Body of pancreas (tissue), 4 donors: ENCODE measurements at regions not wholly inside any gene's neighbourhood (a gene's known extent, or its start where the extent isn't known, plus 50 kb on each side); places are given as distances from the start of the nearest gene placed in this dataset.

ENCODE experiments used
- CTCF ChIP-seq, 7 experiments: fragments of 450-650 bp in 4 of 7; fragments of 200-600 bp in 3 of 7; sonication (generic) in 3 of 7; IDR thresholded peaks; one replicate each; pipeline ENCODE4 v1.5.1; 2016 to 2019; ENCODE audit warnings: antibody characterized with exemption in 7 of 7
- POLR2A ChIP-seq, 3 donors: fragments of 450-650 bp; IDR thresholded peaks; one replicate each; pipeline ENCODE4 v1.6.1; 2016; ENCODE audit warnings: antibody characterized with exemption in 3 of 3, mild to moderate bottlenecking in 2 of 3

- TF ChIP-seq POLR2A (IDR thresholded peaks at IDR 0.05) (no peak), CTCF (IDR thresholded peaks at IDR 0.05) (no peak)
These were observed 73.9 kb upstream of the OLIG3 start for GRCh38 chr6:137568067-137568466.
